CD14-positive monocyte (primary cell): ENCODE measurements at regions not wholly inside any gene's neighbourhood (a gene's known extent, or its start where the extent isn't known, plus 50 kb on each side); places are given as distances from the start of the nearest gene placed in this dataset.

Experiments used
- DNase-seq, 3 donors: peaks; one replicate each; pipeline ENCODE4 v3.0.0-alpha.2; 2011 to 2022
- H2AFZ ChIP-seq: 2 replicates; pipeline ENCODE4 v1.6.0; 2012; ENCODE audit warnings: mild to moderate bottlenecking, low read depth, low read length, inconsistent platforms; ENCODE audit not compliant: insufficient read depth, poor library complexity, severe bottlenecking
- H3K27ac ChIP-seq, 2 donors: 1 replicate in 1 of 2; 2 replicates in 1 of 2; pipeline ENCODE4 v1.5.1; 2012 to 2013; ENCODE audit warnings: low read length in 2 of 2, control low read depth in 1 of 2, inconsistent platforms in 1 of 2, low read depth in 1 of 2, mild to moderate bottlenecking in 1 of 2
- H3K27me3 ChIP-seq, 2 donors: one replicate each; pipeline versions ENCODE4 v1.6.0 to v1.6.1; 2011 to 2013; ENCODE audit warnings: low read length in 2 of 2; ENCODE audit not compliant: control insufficient read depth in 2 of 2, insufficient read depth in 2 of 2
- H3K36me3 ChIP-seq, 2 donors: replicated peaks in 1 of 2; 1 replicate in 1 of 2; 2 replicates in 1 of 2; pipeline versions ENCODE4 v1.5.1 to v1.6.1; 2012 to 2013; ENCODE audit warnings: low read length in 2 of 2, control low read depth in 1 of 2, inconsistent platforms in 1 of 2, mild to moderate bottlenecking in 1 of 2; ENCODE audit not compliant: insufficient read depth in 2 of 2, control insufficient read depth in 1 of 2
- H3K4me1 ChIP-seq, 2 donors: 1 replicate in 1 of 2; 2 replicates in 1 of 2; pipeline versions ENCODE4 v1.5.1 to v1.6.1; 2012 to 2013; ENCODE audit warnings: low read length in 2 of 2, control low read depth in 1 of 2, inconsistent platforms in 1 of 2, mild to moderate bottlenecking in 1 of 2, moderate library complexity in 1 of 2; ENCODE audit not compliant: insufficient read depth in 2 of 2, control insufficient read depth in 1 of 2
- H3K4me2 ChIP-seq: replicated peaks from 2 replicates; pipeline ENCODE3; 2012; ENCODE audit warnings: low read length, moderate library complexity, mild to moderate bottlenecking; ENCODE audit not compliant: poor library complexity, severe bottlenecking; ENCODE audit errors: extremely low read depth
- H3K4me3 ChIP-seq, 3 experiments: fragments of 200-600 bp in 1 of 3; sonication (generic) in 1 of 3; replicated peaks in 1 of 3; 1 replicate in 2 of 3; 2 replicates in 1 of 3; pipeline ENCODE4 v1.5.1; 2011 to 2013; ENCODE audit warnings: low read length in 3 of 3, mild to moderate bottlenecking in 3 of 3, control low read depth in 2 of 3, low read depth in 2 of 3, inconsistent platforms in 1 of 3, moderate library complexity in 1 of 3
- H3K79me2 ChIP-seq: 2 replicates; pipeline ENCODE4 v1.6.0; 2012; ENCODE audit warnings: mild to moderate bottlenecking, control low read depth, inconsistent platforms, low read length, moderate library complexity; ENCODE audit not compliant: insufficient read depth
- H3K9ac ChIP-seq: 2 replicates; pipeline ENCODE4 v1.6.0; 2017; ENCODE audit warnings: low read length, mild to moderate bottlenecking; ENCODE audit not compliant: insufficient read depth, poor library complexity, severe bottlenecking
- H3K9me3 ChIP-seq, 2 donors: replicated peaks in 1 of 2; 1 replicate in 1 of 2; 2 replicates in 1 of 2; pipeline versions ENCODE4 v1.5.1 to v1.6.1; 2012 to 2013; ENCODE audit warnings: low read length in 2 of 2, control low read depth in 1 of 2; ENCODE audit not compliant: control insufficient read depth in 1 of 2, insufficient read depth in 1 of 2
- H4K20me1 ChIP-seq: 2 replicates; pipeline ENCODE4 v1.6.0; 2012; ENCODE audit warnings: mild to moderate bottlenecking, low read length, control low read depth, moderate library complexity; ENCODE audit not compliant: insufficient read depth
- H3K27ac Mint-ChIP-seq, 7 donors: one replicate each; pipeline ENCODE4 v1.8.0; 2020; ENCODE audit warnings: mild to moderate bottlenecking in 7 of 7, mixed read lengths in 7 of 7, moderate library complexity in 6 of 7, inconsistent platforms in 2 of 7
- H3K27me3 Mint-ChIP-seq, 3 donors: one replicate each; pipeline ENCODE4 v1.8.0; 2021 to 2022; ENCODE audit warnings: low read depth in 3 of 3, mild to moderate bottlenecking in 3 of 3, mixed read lengths in 3 of 3, moderate library complexity in 3 of 3, inconsistent platforms in 1 of 3
- H3K36me3 Mint-ChIP-seq, 2 donors: one replicate each; pipeline ENCODE4 v1.8.0; 2020; ENCODE audit warnings: mixed read lengths in 2 of 2, inconsistent platforms in 1 of 2, mild to moderate bottlenecking in 1 of 2
- H3K4me1 Mint-ChIP-seq: one replicate; pipeline ENCODE4 v1.8.0; 2020; ENCODE audit warnings: mild to moderate bottlenecking, mixed read lengths
- H3K4me3 Mint-ChIP-seq, 2 donors: one replicate each; pipeline ENCODE4 v1.8.0; 2020; ENCODE audit warnings: mild to moderate bottlenecking in 2 of 2, mixed read lengths in 2 of 2, moderate library complexity in 1 of 2
- H3K9me3 Mint-ChIP-seq, 7 donors: one replicate each; pipeline ENCODE4 v1.8.0; 2020 to 2022; ENCODE audit warnings: mixed read lengths in 7 of 7, mild to moderate bottlenecking in 6 of 7, moderate library complexity in 6 of 7, inconsistent platforms in 2 of 7
- WGBS: methylation state at CpG from one replicate; pipeline ENCODE4 v1.1.5; 2013; ENCODE audit warnings: missing lambda C conversion rate; ENCODE audit not compliant: insufficient coverage; 5-methylcytosine and 5-hydroxymethylcytosine counted together
- intact Hi-C, 2 donors: fragments of 100-400 bp; cut with micrococcal nuclease; formaldehyde crosslinking; loops; one replicate each; pipeline versions ENCODE4 v1.15.0 to v1.15.1; 2023
- TF ChIP-seq, protein P1 (sequence below): fragments of 200-600 bp; IDR thresholded peaks from one replicate; pipeline ENCODE4 v1.8.0; 2022; ENCODE audit warnings: antibody characterized with exemption, mild to moderate bottlenecking

DNA sequence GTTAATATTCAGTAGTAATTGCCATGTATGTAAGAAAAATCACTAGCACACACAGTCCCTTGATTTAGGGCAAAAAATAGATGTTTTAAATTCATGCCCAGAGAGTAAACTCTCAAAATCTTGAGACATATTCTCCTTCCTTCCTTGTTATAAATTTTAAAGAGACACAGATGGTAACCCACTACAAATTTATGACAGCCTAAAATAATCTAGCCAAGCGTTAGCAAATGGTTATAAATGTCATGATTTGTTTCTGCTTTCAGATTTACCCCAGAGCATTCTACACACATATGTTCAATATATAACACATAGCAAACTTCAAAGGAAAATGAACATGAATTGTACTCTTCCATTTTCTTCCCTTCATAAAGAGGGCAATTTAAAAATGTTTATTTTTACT, 540.3 kb downstream of the TLL1 start:
- H3K27me3 Mint-ChIP-seq = no peaks in the 10 kb centered on the region

DNA sequence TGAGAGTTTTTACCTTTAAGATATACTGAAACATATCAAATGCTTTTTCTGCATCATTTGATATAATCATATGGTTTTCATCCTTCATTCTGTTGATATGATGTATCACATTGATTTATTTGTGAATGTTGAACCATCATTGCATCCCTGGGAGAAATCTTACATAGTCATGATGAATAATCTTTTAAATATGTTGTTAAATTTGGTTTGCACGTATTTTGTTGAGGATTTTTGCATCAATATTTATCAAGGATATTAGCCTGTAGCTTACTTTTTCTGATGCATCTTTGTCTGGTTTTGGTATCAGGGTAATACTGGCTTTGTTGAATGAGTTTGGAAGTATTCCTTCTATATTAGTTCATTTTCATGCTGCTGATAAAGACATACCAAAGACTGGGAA, 541.4 kb downstream of the TLL1 start:
- no peaks in the 10 kb centered on the region for H3K27me3 Mint-ChIP-seq
- no CpG with 5 or more reads among the region's 1 CpG for WGBS
- Histone ChIP-seq H3K4me3 (no peak overlapping the region), H2AFZ (no peak overlapping the region), H3K4me2 (no peak overlapping the region), H3K4me1 (no peaks in the 10 kb centered on the region), H3K27ac (no peak overlapping the region), H3K79me2 (no peaks in the 10 kb centered on the region), H4K20me1 (no peaks in the 10 kb centered on the region), H3K36me3 (no peaks in the 10 kb centered on the region), H3K27me3 (no peaks in the 10 kb centered on the region), H3K9ac (no peak overlapping the region), H3K9me3 (peaks cover 0 to 7% of the 10 kb centered on the region in 2 donors)
- peaks cover 0 to 11% (median 6%) of the 10 kb centered on the region in 7 donors for H3K9me3 Mint-ChIP-seq
- intact Hi-C loops = no loop called here
- no peak for DNase-seq
- H3K4me3 Mint-ChIP-seq = no peak overlapping the region
- no peaks in the 10 kb centered on the region for H3K36me3 Mint-ChIP-seq
- H3K27ac Mint-ChIP-seq = no peak overlapping the region
- TF ChIP-seq, protein P1, sequence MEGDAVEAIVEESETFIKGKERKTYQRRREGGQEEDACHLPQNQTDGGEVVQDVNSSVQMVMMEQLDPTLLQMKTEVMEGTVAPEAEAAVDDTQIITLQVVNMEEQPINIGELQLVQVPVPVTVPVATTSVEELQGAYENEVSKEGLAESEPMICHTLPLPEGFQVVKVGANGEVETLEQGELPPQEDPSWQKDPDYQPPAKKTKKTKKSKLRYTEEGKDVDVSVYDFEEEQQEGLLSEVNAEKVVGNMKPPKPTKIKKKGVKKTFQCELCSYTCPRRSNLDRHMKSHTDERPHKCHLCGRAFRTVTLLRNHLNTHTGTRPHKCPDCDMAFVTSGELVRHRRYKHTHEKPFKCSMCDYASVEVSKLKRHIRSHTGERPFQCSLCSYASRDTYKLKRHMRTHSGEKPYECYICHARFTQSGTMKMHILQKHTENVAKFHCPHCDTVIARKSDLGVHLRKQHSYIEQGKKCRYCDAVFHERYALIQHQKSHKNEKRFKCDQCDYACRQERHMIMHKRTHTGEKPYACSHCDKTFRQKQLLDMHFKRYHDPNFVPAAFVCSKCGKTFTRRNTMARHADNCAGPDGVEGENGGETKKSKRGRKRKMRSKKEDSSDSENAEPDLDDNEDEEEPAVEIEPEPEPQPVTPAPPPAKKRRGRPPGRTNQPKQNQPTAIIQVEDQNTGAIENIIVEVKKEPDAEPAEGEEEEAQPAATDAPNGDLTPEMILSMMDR = no peak
- H3K4me1 Mint-ChIP-seq = no peaks in the 10 kb centered on the region

More for the DNA sequence above, 540.3 kb downstream of the TLL1 start:
- no CpG with 5 or more reads among the region's 1 CpG for WGBS
- intact Hi-C loops = no loop called here
- H3K36me3 ChIP-seq = no peaks in the 10 kb centered on the region
- no peak overlapping the region for H3K4me3 ChIP-seq
- H4K20me1 ChIP-seq = no peaks in the 10 kb centered on the region
- H3K27ac ChIP-seq = no peak overlapping the region
- TF ChIP-seq, protein P1 = no peak
- no peak overlapping the region for H3K9ac ChIP-seq
- H3K4me1 Mint-ChIP-seq = no peaks in the 10 kb centered on the region
- DNase-seq = no peak
- no peaks in the 10 kb centered on the region for H3K79me2 ChIP-seq
- no peaks in the 10 kb centered on the region for H3K4me1 ChIP-seq
- H3K9me3 ChIP-seq = peaks cover 0 to 7% of the 10 kb centered on the region in 2 donors
- no peak overlapping the region for H3K27ac Mint-ChIP-seq
- no peak overlapping the region for H3K4me3 Mint-ChIP-seq
- H3K4me2 ChIP-seq = no peak overlapping the region
- no peaks in the 10 kb centered on the region for H3K27me3 ChIP-seq
- H3K9me3 Mint-ChIP-seq = peaks cover 0 to 11% (median 4%) of the 10 kb centered on the region in 7 donors
- H3K36me3 Mint-ChIP-seq = no peaks in the 10 kb centered on the region
- no peak overlapping the region for H2AFZ ChIP-seq
